ENCODE measurements at regions not wholly inside any gene's neighbourhood (a gene's known extent, or its start where the extent isn't known, plus 50 kb on each side); places are given as distances from the start of the nearest gene placed in this dataset.

DNA sequence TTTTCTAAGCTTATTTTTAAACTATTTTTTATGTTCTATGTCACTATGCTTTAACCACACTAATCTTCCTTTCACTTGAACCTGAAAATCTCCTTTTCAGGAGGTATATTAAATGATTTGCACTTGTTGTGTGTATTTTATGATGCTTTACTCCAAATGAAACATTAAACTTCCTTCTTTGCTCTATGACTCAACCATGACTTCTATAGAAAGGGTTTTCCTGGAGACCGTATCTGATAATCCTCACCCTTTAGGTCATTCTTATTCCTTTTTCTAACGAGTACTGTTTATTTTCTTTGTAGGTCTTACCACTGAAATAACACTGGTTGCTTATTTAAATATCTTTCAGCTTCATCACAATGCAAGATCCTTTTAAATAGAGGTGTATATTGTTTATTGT, 1163.2 kb downstream of the PCDH18 start:
- intact Hi-C loops (cut with DNase I) = no loop called here
- DNase-seq (no peak), FAIRE-seq (no peak), ATAC-seq (no peak)
- TF ChIP-seq, protein P1, sequence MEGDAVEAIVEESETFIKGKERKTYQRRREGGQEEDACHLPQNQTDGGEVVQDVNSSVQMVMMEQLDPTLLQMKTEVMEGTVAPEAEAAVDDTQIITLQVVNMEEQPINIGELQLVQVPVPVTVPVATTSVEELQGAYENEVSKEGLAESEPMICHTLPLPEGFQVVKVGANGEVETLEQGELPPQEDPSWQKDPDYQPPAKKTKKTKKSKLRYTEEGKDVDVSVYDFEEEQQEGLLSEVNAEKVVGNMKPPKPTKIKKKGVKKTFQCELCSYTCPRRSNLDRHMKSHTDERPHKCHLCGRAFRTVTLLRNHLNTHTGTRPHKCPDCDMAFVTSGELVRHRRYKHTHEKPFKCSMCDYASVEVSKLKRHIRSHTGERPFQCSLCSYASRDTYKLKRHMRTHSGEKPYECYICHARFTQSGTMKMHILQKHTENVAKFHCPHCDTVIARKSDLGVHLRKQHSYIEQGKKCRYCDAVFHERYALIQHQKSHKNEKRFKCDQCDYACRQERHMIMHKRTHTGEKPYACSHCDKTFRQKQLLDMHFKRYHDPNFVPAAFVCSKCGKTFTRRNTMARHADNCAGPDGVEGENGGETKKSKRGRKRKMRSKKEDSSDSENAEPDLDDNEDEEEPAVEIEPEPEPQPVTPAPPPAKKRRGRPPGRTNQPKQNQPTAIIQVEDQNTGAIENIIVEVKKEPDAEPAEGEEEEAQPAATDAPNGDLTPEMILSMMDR (IDR thresholded peaks at IDR 0.05) = no peak
- H3K9me3 ChIP-seq = no peaks in the 10 kb centered on the region
- H3K4me1 ChIP-seq = no peaks in the 10 kb centered on the region
- no peak overlapping the region for H3K27ac ChIP-seq
- no peak overlapping the region for H3K4me3 ChIP-seq
- H3K27me3 ChIP-seq = no peaks in the 10 kb centered on the region
- 55 to 57% methylated on average over 2 of the region's 2 CpGs for WGBS, 2 donors
- no peaks in the 10 kb centered on the region for H3K36me3 ChIP-seq

DNA sequence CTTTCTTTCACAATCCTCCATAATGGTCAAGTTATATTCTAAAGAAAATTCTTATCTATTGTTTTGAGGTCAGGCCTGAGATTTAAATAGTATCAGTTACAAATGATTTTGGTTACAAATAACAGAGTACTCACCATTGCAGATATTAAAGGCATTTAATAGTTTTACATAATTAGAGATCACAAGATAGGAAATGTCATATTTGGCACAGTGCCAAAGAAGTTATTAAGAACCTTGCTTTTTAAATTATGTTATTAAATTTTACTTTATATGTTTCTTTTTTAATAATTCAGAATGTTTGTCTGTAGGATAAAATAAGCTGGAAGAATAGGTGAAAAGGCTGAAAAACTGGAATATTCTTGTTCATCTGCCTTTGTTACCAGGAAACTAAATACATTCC, 1174.7 kb downstream of the PCDH18 start:
- intact Hi-C loops (cut with DNase I) = no loop called here
- H3K4me1 ChIP-seq = no peaks in the 10 kb centered on the region
- H3K9me3 ChIP-seq = no peaks in the 10 kb centered on the region
- ATAC-seq = no peak
- TF ChIP-seq, protein P1 (IDR thresholded peaks at IDR 0.05) = no peak
- no peak overlapping the region for H3K4me3 ChIP-seq
- no peak for FAIRE-seq
- H3K27ac ChIP-seq = no peak overlapping the region
- DNase-seq = no peak
- no peaks in the 10 kb centered on the region for H3K36me3 ChIP-seq
- H3K27me3 ChIP-seq = no peaks in the 10 kb centered on the region

DNA sequence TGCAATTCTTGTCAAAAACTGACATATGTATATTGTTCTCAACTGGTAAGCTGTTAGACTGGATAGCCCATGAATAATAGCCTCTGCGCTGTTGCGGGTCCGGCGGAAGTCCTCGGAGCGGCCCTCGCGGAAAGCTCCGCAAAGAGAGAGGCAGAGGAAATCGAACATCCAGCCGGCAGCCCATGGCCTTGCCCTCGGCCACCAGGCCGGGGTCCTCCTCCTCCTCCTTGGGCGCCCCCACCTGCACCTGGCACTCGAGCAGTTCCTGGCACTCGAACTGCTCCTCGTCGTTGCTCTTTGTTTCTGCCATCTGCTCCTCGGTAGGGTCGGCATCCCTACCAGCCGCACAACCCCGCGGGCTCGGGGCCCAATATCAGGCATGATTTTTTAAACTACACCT, 1176.3 kb downstream of the PCDH18 start:
- FAIRE-seq (no peak), ATAC-seq (no peak), DNase-seq (peak in 1 of 6 donors; percentile 14)
- Histone ChIP-seq H3K27me3 (no peaks in the 10 kb centered on the region), H3K4me3 (no peak overlapping the region), H3K27ac (no peak overlapping the region), H3K36me3 (no peaks in the 10 kb centered on the region), H3K4me1 (no peaks in the 10 kb centered on the region), H3K9me3 (no peaks in the 10 kb centered on the region)
- 82 to 84% methylated on average over 23 to 24 of the region's 24 CpGs for WGBS, 2 donors
- intact Hi-C loops (cut with DNase I) = no loop called here
- TF ChIP-seq, protein P1 (IDR thresholded peaks at IDR 0.05) = no peak

DNA sequence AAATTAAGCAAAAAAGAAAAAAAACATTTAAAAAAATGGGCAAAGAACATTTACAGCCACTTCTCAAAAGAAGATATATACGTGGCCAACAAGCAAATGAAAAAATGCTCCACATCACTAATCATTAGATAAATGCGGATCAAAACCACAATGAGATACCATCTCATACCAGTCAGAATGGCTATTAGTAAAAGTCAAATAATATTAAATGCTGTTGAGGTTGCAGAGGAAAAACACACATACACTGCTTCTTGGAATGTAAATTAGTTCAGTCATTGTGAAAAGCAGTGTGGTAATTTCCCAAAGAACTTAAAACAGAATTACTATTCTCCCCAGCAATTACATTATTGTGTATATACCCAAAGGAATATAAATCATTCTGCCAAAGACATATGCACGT, 1189.0 kb downstream of the PCDH18 start:
- TF ChIP-seq, protein P1 (IDR thresholded peaks at IDR 0.05) = no peak
- intact Hi-C loops (cut with DNase I) = no loop called here
- ATAC-seq = no peak
- H3K4me3 ChIP-seq = no peak overlapping the region
- no peaks in the 10 kb centered on the region for H3K9me3 ChIP-seq
- H3K4me1 ChIP-seq = no peaks in the 10 kb centered on the region
- WGBS, 2 donors = 53 to 74% methylated on average over 3 of the region's 3 CpGs
- H3K27me3 ChIP-seq = no peaks in the 10 kb centered on the region
- no peak for FAIRE-seq
- H3K36me3 ChIP-seq = no peaks in the 10 kb centered on the region
- DNase-seq = no peak
- H3K27ac ChIP-seq = no peak overlapping the region

DNA sequence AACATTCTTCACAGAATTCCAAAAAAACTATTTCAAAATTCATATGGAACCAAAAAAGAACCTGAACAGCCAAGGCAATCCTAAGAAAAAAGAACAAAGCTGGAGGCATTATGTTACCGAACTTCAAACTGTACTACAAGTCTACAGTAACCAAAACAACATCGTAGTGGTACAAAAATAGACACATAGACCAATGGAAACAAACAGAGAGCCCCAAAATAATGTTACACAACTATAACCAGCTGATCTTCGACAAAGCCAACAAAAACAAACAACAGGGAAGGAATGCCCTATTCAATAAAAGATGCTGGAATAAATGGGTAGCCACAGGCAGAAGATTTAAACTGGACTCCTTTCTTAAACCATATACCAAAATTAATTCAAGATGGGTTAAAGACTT, 1189.6 kb downstream of the PCDH18 start:
- no peak for ATAC-seq
- Histone ChIP-seq H3K9me3 (no peaks in the 10 kb centered on the region), H3K36me3 (no peaks in the 10 kb centered on the region), H3K4me3 (no peak overlapping the region), H3K27me3 (no peaks in the 10 kb centered on the region), H3K4me1 (no peaks in the 10 kb centered on the region), H3K27ac (no peak overlapping the region)
- no peak for DNase-seq
- intact Hi-C loops (cut with DNase I) = no loop called here
- no peak for FAIRE-seq
- TF ChIP-seq, protein P1 (IDR thresholded peaks at IDR 0.05) = no peak
- WGBS, 2 donors = 72 to 81% methylated on average over 3 of the region's 3 CpGs
